ENCODE measurements at regions not wholly inside any gene's neighbourhood (a gene's known extent, or its start where the extent isn't known, plus 50 kb on each side); places are given as distances from the start of the nearest gene placed in this dataset.

- TF ChIP-seq CTCF (conservative IDR thresholded peaks at IDR 0.05 in 1 of 2, IDR thresholded peaks at IDR 0.05 in 1 of 2; ENCODE audit: extremely low read depth in 1 of 2, insufficient read depth in 1 of 2, low read depth in 1 of 2, low read length in 2 of 2) (no peak), EZH2 (IDR thresholded peaks at IDR 0.05; ENCODE audit: borderline replicate concordance, low read length) (no peak)
Measured at GRCh38 chr10:78508955-78509748, 475.5 kb downstream of the RPS24 start.

Measured in mammary epithelial cell (primary cell).